Hematopoietic multipotent progenitor cell (in vitro differentiated cells): ENCODE measurements at regions not wholly inside any gene's neighbourhood (a gene's known extent, or its start where the extent isn't known, plus 50 kb on each side); places are given as distances from the start of the nearest gene placed in this dataset.

Experiments used
- DNase-seq, 3 donors: peaks; one replicate each; pipeline ENCODE4 v3.0.0-alpha.2; 2011 to 2015; ENCODE audit warnings: low read depth in 2 of 3, low spot score in 2 of 3

DNA sequence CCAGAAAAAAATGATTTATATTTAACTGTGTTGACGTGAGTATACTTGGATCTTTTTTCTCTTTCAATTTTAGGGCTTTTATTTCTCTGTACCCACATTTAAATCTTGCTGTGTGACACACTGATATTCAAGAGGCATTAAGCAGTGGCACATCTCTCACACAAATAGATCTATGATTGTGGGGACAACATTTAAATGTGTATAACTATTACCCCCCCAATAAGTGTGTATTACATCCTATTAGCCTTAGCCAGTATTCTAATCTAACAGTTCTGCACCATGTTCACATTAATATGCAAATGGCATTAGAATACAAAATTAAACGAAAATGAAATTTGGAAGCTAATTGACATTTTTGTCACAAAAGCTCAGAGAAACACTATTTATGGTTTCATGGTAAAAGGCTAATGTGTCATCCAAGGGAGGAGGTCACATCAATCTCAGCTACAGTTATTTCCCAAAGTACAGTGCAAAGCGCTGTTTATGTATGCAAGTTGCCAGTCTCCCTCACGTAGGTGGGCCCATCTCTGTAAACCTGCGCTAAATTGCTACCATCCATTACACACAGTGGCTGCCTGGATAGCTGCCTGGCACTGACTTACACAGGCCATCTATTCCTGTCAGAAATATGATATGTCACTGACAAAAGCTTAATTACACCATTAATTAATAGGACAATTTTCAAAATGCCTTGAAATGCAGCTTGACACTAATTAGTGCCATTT lies 984.7 kb upstream of the PCDH9 start:
- DNase-seq: no peak

DNA sequence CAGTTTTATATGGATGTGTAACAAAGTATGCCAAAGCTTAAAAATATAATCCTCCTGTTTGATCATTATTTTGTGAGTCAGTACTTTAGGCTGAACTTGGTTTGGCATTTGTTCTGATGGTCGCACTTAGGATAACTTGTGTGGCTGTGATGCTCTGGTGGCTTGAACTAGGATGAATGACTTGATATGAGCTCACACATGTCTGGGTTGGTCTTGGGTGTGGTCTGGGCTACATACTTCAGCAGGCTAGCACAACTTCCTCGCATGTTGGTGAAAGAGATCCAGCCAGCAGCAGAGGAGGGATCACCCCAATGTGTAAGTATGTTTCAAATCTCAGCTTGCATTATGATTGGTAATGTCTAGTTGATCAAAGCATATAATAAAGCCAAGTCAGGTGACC lies 969.1 kb upstream of the PCDH9 start:
- DNase-seq: no peak

DNA sequence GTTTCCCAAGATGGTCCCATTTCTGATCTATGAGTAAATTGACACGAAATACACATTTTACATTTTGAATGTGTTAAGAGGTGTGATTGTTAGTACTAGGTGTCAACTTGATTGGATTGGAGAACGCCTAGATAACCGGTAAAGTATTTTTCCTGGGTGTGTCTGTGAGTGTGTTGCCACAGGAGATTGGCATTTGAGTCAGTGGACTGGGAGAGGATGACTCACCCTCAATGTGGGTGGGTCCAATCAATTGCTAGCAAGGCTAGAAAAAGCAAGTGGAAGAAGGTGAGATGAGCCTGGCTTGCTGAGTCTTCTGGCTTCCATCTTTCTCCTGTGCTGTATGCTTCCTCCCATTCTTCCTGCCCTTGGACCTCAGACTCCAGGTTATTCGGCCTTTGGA lies 960.7 kb upstream of the PCDH9 start:
- DNase-seq: no peak

DNA sequence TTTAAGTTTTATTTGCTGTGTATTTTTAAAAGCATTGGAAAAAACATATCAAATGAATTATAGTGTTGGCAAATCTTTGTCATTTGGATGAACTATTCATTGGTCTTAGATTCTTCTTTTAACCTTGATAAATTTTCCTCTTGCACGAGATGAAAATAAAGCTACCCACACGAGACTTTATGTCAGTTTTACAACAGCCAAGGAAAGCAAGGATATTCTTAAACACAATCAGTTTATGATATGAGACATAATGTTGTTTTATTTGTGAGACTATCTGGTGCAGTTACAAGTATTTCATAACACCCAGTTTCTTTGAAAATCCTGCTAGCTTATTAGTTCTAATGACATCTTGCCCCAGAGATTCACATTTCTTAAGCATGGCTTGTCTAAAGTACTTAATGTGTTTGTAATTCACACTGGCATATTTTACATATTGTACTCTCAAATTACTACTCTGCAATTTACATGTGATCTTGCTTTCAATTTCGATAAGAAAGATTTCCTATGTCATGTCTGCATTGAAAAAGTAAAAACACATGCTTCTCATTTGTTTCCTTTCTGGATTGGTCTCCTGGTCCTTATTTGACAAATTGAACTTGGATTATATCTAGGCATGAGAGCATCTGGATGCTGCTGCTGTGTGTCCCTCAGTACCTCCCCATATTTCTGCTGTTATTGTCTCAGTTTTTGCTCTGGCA lies 955.5 kb upstream of the PCDH9 start:
- DNase-seq: no peak

DNA sequence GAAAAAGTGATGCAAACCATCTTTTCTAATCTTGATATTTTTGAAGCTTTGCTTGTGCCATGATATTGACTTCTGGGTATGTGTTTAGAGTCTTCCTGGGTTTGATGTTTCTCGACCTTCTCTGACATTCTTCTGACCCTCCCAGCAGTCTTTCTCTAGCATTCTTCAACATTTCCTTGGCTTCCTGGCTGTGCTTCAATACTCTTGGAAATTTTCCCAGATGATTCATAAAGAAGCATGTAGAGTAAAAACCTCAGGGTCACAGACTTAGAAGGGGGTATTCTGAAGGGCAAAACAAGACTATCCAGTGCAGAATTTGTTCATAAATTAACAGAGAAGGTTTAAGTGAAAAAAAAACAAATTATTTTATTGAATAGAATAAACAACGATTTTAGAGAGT lies 946.3 kb upstream of the PCDH9 start:
- no peak for DNase-seq

DNA sequence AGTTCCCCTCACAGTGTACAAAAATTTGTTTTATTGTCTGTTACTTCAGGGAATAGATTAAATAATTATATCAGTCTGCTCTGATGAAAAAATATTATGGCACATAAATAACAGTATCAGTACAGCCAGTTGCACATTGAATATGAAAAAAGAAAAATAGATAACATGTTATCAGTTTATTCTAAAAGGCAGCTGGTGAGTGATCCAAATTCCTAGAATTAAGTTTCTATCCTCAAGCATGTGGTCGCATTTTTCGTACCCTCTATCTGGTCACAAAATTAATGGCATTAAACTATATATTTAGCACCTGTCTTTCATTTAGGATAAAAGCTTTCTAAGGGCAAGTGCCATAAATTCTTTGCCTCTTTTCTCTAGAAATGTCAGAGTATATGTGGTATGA lies 944.8 kb upstream of the PCDH9 start:
- no peak for DNase-seq

DNA sequence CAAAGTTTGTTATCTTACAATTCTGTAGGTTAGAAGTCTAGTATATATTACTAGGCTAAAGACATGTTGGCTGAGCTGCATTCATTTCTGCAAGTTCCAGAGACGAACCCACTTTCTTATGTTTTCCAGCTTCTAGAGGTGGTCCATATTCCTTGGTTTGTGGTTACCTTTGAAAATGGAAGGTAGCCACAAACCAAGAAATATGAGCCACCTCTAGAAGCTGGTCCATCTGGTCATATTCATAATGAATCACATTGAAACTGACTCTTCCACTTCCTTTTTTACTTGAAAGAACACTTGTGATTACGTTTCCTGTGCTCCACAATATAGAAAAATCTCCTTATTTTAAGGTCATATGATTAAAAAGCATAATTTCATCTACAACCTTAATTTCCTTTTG lies 943.0 kb upstream of the PCDH9 start:
- DNase-seq: no peak

DNA sequence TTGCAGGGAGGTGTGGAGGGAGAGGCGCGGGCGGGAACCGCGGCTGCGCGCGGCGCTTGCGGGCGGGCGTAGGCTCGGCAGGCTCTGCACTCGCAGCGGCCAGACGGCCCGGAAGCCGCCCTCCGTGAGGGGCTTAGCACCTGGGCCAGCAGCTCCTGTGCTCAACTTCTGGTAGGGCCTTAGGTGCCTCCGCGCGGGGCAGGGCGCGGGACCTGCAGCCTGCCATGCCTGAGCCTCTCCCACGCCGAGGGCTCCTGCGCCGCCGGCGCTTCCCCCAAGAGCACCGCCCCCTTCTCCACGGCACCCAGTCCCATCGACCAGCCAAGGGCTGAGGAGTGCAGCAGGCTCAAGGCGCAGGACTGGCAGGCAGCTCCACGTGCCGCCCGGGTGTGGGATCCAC lies 940.8 kb upstream of the PCDH9 start:
- DNase-seq: no peak

DNA sequence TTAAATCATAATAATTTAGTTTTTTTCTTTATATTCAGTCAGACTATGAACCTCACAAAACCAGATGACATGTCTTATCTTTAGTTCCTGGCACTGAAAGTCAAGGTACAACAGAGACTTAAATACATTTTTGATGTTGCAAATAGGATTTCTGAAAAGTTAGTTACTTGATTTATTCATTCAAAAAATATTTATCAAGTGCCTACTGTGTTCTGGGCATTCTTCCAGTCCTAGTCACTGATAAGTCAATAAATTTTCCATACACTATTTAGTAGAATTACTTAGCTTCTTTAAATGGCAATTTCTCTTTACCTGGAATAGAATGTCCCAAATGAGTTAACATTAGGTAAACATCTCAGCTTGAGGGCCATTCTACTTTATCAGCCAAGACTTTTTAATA lies 938.3 kb upstream of the PCDH9 start:
- DNase-seq: no peak

DNA sequence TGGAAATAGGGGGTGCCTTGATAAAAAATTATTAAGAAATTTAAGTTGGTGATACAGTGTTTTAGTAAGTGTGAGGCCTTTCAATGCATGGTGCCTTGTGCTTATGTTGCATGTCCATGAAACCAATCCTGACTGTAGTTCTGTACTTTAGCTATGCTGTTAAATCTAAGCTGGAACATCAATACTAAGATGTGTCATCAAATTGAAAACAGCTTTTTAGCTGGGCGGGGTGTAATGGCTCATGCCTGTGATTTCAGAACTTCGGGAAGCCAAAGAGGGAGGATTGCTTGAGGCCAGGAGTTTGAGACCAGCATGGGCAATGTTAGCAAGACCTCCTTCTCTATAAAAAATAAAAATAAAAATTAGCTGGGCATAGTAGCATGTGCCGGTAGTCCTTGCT lies 930.3 kb upstream of the PCDH9 start:
- DNase-seq: no peak

DNA sequence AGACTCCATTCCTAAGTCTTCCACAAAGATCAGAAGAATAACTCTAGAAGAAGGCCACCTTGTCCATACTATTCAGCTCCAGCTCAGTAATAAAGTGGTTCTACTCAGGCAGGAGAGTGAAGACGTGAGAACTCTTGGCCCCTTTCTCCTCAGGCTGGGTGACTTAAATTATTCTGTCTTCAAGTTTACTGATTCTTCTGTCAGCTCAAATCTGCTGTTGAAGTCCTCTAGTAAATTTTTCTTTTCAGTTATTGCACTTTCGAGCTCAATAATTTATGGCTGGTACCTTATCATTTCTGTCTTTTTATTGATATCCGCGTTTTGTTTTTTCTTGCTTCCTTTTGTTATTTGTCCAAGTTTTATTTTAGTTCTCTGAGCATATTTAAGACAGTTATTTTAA lies 922.3 kb upstream of the PCDH9 start:
- no peak for DNase-seq

DNA sequence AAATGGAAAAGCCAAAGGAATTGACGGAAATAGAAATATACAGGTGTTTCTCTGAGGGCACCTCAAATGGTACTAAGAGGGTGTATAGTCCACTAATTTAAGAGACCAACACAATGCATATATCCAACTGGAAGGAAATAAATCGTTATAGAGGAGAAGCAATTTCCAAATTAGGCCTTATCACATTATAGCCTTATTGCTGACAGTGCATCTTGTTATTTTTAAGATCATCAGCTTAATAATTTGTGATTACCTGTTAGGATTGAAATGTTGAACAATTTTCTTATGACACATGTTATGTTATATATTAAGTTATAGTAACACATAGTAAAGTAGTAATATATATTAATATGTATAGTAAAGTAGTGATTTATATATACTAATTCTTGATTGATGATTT lies 915.7 kb upstream of the PCDH9 start:
- no peak for DNase-seq

DNA sequence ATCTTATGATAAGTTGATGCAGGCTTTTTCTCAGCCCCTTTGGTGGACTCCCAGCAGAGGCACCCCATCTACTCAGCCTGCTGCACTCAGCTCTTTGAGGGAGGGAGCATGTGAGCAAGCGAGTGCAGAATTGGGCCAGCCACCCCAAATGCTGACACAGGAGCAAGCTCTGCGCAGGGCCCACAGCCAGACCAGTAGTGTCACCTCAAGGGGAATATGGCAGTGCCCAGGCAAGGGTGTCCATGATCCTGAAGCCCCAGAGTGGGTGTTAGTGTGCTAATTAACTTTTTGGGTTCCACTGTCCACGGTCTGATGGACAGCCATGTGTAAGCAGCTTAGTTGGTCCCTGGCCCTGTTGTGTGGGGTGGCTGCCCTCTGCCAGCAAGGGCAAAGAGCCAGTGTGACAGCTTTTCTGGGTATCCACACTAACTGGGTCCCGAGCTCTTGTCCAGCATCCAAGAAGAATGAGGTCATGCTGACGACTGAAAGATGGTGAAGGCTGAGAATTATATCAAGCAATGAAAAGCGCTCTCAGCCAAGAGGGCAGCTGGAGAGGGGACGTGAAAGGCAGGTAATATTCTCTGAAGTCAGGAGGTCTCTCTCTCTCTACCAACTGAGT lies 898.3 kb upstream of the PCDH9 start:
- no peak for DNase-seq

DNA sequence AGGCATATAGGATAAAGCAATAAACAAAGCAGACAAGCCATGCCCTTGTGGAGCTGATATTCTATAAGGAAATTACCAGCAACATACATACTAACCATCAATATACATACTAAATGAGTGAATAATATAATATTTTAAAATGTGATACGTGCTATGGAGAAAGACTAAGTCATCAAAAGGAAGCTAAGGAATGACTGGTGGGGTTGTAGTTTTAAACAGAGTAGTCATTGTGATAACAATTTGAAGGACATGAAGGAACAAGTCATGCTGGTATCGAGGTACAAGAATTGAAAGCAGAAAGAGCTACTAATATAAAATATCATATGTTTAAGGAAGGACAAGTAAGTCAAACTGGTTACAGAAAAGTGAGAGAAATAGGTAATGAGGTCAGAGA lies 894.9 kb upstream of the PCDH9 start:
- no peak for DNase-seq

DNA sequence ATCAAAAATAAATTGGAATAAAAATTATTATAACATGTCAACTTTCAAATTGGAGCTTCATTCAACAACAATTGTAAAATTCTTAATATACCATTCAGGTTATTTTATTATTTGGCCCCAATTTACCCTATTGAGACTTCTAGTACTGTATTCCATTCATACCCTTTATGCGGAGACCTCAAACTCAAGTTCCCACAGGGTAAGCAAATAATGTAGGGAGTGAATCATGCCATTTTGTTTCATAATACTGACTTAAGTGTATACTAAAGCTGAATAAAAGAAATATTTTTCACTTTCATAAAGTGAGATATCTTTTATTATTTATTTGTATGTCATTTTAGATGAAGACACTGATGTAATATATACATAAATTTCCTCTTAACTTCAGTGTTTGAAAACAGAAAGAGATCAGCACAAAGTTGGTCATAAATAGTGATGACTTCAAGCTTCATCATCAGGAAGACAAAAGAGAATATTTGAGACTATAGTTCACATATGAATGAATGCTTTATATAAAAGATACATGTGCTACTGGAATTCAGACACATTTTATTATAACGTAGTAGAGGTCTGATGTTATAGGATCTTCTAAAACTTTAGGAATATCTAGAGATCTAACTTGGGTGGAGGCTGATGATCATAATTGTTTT lies 894.4 kb upstream of the PCDH9 start:
- DNase-seq: no peak

DNA sequence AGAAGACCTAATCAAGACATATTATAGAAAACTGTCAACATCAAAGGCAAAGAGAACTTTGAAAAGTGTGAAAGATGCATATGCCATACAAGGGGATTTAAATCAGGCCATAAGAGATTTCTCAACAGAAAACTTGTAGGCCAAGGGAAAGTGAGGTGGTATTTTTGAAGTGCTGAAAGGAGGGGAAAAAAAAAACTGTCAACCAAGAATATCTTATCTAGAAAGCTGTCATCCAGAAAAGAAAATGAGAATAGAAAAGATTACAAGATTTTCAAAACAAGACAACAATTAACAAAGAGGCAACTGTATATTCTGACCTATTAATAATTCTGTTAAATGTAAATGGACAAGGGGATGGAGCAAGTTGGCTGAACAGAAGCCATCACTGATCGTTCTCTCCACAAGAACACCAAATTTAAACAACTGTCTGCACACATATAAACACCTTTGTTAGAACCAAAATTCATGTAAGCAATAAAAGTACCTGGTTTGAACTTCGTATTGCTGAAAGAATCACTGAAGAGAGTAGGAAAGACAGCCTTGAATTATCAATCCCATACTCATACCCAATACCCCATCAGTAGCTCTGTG lies 880.1 kb upstream of the PCDH9 start:
- no peak for DNase-seq

DNA sequence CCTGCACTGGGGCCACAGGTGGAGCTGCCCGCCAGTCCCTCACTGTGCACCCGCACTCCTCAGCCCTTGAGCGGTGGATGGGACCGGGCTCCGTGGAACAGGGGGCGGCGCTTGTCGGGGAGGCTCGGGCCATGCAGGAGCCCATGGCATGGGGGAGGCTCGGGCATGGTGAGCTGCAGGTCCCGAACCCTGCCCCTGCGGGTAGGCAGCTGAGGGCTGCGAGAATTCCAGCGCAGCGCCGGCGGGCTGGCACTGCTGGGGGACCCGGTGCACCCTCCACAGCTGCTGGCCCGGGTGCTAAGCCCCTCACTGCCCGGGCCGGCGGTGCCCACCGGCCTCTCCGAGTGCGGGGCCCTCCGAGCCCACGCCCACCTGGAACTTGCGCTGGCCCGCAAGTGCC lies 877.5 kb upstream of the PCDH9 start:
- DNase-seq: no peak

DNA sequence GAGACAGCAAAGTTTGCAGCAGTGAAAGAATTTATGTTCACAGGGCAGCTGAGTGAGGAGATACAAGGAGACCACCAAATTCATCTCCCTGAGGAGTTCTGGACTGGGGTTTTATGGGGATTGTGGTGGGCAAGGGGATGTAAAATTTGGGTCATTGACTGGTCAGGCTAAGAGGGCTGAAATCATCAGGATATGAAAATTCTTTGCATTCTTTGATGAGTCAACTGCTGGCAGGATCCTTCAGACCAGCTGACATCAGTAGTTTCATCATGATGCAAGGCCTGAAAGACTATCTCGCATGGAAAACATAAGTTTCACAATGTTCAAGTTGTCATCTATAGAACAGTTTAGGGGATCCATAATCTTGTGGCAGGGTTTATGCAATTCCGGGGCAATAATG lies 869.5 kb upstream of the PCDH9 start:
- no peak for DNase-seq

DNA sequence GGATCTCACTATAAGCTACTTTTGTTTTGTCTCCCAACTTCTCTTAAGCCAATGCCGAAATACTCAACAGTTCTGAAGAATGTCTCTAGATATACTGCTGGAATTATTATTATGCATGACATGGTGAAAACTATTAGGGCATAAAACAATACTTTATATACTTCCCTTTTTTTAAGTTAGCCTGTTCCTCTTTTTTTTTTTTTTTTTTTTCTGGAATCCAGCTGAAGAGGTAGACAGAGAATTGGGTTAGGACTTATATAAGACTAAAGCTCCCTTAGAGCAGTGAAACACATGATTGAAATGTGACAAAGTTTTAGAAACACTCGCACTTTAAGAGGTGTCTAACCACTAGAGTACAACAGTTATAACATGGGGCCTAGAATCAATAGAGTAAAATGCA lies 850.9 kb upstream of the PCDH9 start:
- peak in 2 of 3 donors; percentile 8 to 80 for DNase-seq

DNA sequence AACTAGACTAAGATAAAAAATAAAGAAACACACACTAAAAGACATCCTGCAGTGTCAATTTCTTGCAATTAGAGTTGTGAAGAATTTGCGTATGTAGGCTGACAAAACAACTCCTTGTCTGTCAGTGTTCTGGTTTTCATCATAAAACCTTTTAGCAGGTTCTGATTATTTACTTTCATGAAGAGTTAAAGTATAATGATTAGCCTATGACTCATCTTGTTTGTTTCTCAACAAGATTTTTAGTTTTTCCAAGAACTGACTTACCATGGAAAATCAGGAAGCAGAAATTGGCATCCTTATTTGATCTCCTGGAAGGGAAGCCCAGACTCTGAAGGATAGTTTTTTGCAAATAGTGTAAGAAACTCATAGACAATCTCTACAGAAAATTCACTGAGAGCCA lies 848.7 kb upstream of the PCDH9 start:
- DNase-seq: no peak

DNA sequence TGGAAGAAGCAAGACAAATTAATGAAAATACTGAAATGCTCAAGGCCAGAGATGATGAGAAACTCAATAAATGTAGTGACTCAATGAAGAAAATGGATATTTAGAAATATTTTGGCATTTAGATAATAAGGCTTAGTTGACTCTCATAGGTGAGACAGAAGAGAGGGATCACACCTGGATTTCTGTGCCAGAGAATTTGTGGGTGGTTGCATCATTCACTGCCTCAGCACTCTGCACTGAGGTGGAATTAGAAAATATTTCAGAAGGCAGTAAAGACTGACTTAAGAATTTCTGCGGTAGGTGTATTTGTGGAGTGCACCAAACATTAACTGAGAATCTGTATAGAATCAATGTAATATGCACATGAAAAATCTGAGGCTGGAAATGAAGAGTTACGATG lies 848.3 kb upstream of the PCDH9 start:
- no peak for DNase-seq
